Activated T-helper 1 cell treated with anti-CD3 and anti-CD28 coated beads, Interleukin-2, amount 50 U/mL, for 16 hours (primary cell): ENCODE measurements at regions not wholly inside any gene's neighbourhood (a gene's known extent, or its start where the extent isn't known, plus 50 kb on each side); places are given as distances from the start of the nearest gene placed in this dataset.

ENCODE experiments used
- DNase-seq, 2 donors: peaks; one replicate each; pipeline ENCODE4 v3.0.0-alpha.2; 2020; ENCODE audit warnings: low read depth in 1 of 2, low spot score in 1 of 2

DNA sequence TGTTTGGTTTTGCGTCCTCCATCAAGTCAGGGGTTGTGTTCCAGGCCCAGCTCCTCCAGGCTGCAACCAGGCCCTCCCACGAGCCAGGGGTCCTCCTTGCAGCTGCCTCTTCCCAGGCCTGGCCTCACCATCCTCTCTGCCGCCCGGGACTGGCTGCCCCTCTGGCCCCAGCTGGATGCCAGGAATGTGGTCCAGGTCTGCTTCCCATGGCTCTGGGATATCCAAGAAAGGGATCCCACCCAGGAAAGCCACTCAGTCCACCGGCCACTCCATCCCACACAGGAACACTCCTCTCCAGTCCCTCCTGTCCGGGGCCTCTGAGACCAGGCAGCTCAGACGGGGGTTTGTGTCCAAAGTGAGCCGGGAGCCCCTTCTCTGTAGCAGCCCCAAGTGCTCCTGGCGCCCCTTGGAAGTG, 336.4 kb downstream of the BRD1 start:
- no peak for DNase-seq

DNA sequence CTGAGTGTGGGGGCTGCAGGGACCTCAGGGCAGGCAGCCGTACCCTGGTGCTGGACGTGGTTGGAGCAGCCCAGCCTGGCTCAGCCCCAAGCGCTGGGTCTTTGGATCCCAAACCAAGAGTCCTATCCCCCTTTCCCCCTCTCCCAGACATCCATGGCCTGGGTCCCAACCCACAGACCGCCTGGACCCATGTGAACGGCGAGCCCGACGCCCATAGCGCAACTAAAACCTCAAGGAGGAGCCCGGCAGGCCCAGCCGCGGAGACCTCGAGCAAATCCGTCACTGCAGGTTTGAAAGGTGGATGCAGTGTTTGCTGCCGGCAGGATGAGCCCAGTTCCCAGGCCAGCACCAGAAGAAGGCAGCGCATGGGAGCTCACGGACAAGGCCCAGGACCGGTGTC, 337.0 kb downstream of the BRD1 start:
- DNase-seq, result no peak

DNA sequence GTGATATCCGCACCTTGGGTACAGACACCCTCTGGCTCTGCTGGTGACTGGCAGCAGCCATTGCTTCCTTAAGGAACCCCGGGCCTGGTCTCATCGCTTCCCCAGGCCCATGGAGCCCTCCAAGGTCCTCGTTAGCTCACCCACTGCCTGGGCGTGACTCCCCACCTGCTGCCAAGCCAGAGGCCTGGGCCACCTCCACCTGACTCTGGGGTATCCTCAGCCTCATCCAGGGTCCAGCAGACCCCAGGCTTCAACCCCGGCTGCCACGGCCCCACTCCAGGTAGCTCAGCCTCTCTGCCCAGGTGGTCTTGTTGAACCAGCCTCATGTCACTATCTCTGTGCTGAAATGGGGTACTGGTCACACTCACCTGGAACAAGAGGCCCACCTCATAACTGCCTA, 337.9 kb downstream of the BRD1 start:
- no peak for DNase-seq

DNA sequence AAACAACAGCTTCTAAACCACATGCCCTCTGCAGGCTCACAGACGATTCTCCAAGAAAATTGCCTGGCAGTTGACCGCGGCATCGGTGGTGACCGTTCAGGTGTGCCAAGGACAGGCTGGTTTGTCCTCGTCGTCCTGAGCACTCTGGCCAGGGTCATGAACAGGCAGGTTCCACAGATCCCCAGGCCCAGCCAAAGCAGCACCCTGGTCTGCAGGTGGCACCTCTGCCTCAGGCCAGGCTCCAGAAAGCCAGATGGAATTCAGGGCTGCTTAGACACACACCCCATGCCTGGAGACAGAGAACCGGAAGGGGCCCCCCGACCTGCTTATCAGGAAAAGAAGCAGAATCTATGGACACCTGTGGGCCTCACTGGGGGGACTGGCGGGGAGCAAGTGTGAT, 338.7 kb downstream of the BRD1 start:
- no peak for DNase-seq

DNA sequence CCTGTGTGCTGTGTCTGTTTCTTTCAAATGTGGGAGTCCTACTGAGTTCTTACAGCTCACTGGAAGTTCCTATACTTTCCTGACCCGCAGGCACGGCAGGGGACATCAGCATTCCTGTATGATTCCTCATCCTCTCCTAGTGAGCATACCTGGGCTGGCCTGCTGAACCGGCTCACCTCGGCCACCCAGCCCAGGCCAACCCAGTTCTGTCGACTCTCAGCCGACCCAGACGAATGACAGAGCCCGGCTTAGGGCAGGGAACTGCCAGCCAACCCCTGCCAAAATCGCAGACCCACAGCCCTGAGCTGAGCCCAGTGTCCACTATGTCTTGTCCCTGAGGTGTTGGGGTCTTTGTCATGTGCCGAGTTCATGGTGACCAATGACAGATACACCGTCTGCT, 339.7 kb downstream of the BRD1 start:
- DNase-seq, result no peak

DNA sequence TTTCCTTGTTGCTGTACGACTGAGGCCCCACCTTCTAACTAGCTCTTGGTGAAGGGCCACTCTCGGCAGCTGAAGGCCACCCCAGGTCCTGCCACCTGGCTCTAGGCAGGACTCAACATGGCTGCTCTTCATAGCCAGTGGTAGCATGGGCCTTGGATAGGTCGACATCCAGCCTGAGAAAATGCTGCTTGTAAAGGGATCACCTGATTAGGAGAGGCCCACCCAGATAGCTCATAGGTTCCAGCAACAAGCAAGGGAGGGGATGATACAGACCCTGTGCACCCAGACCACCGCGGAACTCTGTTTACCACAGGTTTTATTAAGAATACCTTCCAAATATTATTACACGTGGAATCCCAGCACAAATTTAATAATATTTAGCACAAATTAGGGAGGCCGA, 341.4 kb downstream of the BRD1 start:
- DNase-seq, result no peak

DNA sequence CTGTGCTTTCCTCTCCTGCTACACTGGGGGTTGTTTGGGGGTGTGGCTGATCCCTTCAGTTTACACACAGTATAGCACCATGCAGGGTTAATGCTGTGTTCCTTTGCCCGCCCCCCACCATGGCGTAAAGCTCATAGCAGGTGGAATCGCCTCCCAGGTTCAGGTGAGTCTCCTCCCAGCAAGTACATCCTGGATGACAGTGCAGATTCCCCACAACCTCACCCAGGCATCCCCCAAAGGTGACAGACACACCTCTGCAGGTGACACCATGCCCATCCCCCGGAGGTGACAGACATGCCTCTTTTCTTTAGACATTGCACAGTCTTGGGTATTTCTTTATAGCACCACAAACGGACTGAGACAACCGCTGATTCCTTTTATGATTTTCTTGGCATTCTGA, 343.7 kb downstream of the BRD1 start:
- no peak for DNase-seq

DNA sequence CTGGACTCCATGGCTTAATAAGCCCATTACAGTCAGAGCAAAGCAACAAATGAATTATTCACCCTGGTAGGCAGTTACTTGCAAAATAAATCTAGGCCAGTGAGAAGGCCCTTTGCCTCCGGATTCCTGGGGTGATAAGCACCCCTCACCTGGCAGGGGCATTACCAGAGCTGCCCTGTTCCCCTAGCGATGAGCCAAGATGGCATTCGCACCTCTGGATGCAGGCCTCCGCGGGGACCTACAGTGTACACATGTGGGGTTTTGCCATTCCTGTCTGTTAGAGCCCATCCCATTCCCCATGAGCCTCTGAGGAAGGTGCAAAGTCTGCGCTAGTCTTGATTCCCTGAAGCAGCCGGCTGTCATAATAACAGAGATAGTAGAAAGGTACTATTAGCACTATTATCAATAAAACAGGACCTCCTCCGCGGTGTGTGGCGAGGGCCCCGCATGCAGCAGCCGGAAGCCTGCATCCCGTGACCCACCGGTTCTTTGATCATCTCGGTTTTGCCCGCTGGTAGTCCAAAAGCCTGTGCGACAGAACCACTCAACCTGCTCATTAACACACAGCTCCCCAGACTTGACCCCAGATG, 344.3 kb downstream of the BRD1 start:
- DNase-seq, result no peak

DNA sequence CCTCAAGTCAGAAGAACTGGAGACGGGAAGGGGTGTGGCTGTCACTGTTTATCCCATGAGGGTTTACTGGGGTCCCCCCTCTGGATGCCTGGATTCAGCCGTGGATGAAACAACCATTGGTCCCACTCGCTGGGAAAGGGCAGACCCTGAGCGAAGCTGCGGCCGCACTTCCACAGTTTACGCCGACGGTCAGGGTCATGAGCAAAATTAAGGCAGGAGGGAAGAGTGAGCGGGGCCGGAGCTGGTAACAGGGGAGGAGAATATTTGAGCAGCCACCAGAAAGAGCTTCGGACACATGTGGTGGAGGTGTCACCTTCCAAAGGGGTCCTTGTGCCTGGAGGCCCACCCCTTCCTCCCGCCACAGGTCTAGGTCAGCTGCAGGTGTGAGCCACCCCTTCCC, 344.9 kb downstream of the BRD1 start:
- DNase-seq, result no peak

DNA sequence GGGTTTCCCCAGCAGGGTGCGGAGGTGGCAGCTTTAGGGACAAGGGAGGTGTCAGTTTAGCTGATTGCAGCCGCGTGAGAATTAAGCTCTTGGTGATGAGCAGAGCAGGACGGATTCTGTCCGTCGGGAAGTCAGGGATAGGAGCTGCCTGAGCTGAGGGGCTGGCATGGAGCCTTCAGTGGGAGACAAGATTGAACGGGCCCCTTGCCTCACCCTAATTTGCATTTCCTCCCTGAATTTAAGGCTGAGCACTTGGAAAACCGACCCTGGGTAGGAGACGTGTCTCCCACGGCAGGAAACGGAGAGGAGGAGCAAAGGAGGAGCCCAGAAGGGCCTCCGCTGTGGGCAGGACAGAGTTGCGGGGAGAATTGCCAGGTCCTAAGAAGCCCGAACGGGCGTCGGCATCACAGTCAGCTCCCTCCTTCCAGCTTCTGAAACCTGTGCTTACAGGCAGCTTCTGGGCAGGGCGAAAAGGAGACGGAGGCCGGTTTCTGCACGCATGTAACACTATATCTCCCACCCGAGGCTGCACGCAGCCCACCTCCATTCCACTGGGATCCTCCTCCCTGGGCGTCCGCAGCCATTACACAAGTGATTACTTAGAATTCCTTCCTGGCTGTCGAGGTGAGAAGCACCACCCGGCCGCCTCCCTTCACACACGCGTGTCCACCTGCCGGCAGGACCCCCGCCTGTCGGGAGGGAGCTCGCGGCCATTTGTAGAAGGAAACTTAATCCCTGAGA, 345.8 kb downstream of the BRD1 start:
- DNase-seq, result no peak

DNA sequence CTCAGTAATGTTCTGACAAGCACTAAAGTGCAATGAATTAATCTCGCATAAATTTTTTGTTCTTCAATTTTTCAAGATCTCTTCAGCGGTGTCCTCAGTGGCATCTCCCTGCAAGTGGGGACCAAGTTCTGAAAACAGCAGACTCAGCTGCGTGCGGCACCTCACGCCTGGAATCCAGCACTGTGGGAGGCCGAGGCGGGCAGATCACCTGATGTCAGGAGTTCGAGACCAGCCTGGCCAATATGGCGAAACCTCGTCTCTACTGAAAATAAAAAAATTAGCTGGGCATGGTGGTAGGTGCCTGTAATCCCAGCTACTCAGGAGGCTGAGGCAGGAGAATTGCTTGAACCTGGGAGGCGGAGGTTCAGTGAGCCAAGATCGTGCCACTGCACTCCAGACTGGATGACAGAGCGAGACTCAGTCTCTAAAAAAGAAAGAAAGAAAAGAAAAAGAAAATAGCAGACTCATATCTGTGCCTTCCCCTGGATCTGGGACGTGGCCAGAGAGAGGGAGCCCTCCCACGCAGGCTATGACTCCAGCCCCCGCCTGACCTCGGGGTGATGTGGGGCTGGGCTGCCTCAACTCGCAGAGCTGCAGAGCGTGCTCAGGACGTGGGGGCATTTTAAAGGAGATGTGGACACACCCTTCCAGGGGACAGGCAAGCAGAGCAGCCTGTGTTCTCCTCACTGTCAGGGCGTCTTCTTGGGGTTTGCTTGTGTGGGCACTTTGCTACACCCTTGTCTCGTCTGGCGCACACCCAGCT, 346.6 kb downstream of the BRD1 start:
- DNase-seq, result no peak

DNA sequence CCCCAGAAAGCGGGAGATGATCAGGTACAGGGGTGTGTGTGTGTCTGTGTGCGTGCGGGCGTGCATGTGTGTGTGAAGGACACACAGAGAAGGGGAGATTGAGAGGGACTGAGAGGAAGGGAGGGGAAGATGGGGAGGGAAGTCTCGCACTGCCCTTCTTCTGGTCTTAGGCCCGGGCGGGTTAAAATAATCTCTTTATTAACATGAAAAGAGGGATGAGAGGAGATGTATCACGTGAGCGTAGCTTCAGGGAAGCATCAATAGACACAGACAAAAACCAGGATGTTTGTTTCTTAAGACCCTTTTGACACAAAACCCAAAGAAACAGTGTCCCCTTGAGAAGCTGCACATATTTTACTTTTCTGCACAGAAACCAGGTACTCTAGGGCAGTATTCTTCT, 347.3 kb downstream of the BRD1 start:
- DNase-seq, result no peak

DNA sequence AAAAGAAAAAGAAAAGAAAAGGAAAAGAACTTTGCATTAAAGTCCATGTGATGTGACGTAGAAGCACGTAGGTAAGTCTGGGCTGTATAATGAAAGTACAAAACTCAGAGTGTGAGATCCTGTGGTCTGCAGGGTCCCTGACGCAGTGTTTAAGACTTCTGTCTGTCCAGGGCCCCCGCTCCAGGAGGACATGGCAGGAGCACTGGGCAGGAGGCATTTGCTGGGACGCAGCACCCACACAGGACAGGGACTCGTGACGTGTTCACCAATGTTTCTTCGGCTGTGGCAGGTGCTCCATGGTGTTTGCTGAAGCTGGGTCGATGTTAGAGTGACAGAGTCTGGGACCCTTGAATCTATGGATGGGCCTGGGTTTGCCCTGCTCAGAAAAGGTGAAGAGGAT, 348.1 kb downstream of the BRD1 start:
- no peak for DNase-seq

DNA sequence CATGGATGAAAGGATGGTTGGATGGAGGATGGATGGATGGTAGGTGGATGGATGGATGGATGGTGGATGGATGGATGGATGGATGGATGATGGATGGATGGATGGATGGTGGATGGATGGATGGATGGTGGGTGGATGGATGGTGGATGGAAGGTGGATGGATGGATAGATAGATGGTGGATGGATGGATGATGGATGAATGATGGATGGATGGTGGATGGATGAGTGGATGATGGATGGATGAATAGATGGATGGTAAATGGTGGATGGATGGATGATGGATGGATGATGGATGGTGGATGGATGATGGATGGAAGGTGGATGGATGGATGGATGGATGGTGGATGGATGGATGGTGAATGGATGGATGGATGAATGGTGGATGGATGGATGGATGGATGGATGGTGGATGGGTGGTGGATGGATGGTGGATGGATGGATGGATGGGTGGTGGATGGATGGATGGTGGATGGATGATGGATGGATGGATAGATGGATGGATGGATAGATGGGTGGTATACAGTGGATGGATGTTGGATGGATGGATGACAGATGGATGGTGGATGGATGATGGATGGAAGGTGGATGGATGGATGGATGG, 350.8 kb downstream of the BRD1 start:
- DNase-seq, result no peak

DNA sequence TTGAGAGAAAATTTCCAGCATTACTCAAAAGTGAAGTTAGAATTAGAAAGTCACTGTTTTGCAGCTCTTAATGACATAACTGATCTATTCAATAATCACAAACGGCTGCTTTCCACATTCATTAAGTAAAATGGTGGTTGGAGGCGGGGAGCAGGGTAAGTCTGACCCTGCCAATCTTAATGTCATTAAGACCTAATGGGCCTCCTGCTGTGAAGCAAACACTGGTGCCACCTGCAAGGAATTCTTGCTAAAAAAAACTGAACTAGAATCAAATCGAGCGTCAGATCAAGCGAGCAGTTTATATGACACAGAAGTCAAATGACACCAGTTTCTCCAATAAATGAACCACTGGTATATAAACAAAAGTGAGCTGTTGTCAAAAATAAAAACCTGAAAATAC, 351.5 kb downstream of the BRD1 start:
- no peak for DNase-seq

DNA sequence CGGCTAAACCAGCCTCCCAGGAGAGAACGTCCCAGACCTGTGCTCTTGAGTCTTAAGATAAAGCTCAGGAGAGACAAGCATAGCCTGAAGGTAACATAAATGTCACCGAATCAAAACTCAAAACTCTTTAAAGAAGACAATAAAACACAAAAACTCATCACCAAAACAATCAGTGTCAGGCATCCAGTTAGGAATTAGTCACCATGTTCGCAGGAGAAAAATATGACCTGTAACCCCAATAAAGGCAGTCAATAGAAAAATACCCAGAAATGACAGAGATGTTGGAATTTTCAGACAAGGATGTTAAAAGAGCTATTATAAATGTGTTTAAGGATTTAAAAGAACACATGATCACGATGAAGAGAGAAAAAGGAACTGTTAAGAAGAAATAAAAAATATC, 352.4 kb downstream of the BRD1 start:
- DNase-seq, result no peak

DNA sequence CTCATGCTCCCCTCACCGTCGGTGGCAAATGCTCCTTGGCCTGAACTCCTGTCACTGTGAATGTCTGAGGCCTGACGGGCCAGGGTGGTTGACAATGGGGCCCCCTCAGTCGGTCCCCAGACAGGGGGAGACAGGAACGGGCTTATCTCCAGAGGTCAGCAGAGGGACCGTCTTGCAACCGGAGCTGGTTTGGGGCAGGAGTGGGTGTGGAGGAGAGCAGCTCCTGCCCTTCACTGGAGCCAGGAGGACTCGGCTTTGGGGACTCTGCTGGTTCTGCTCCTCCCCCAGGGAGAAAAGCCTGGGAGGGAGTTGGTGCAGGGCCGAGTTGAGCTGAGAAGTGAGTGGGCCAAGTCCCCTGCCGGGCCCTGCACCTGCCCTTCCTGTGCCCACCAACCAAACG, 354.4 kb downstream of the BRD1 start:
- DNase-seq, result no peak

DNA sequence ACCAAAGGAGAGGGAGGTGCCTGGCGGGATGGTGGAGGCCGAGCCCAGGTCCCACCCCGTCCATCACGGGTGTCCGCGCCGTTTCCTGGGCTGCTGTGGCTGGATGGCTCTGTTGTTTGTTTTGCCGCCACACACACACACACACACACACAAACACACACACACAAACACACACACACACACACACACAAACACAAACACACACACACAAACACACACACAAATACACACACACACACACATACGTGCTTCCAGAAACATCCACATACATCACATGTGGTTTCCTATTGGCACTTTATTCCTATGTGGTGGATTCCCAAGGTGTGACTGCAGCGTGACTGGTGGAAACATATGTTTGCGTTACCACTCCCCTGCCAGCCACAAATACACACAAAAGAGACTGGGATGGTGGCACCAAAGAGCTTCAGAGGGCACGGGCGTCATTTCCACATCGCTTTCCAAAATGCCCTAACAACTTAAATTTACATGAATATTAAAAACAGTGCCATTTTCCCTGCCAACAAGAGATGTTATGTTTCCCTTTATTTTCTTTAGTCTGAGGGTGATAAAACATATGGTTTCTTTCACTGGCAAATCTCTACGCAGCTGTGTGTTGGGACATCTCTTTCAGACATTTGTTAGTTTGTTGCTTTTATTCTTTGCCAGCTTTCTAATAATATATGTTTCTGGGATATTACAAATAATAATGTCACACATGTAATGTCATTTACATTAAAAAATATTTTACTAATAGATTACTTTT, 356.8 kb downstream of the BRD1 start:
- no peak for DNase-seq

DNA sequence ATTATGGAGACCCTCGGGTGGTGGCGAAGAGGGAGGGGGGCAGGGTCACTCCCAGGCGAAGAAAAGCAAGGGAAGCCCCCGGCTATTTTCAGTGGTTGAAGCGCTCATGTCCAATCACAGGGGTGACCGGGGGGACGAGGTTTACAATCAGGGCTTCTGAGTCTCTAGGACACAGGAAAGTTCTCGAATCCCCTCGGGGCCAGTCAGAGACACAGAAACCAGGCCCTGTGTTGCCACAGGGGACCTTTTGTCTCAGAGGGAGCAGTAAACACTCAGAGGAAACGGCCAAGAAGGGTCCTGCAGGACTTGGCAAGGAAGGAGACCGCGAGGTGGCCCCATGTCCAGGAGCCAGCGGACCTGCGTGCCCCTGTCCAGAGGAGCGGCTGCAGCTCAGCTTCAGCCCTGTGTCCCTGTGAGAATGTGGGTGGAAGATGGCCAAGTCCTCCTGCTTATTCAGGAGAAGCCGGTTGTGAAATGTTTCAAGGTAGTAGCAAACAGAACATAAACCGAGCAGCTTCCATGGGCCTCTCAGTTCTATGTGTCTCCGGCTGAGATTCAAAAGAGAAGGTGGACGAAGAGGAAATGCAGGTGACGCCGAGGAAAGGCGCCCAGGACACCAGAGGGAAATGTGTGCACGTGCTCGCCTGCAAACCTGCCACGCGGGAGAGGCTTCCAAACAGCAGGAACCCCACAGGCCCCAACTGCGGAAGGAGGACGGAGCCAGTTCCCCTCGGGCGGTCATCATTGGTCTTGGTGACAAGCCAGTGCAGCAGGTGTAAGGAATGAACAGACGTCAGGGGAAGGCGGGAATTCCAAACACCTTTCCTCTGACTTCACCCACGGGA, 357.6 kb downstream of the BRD1 start:
- no peak for DNase-seq

DNA sequence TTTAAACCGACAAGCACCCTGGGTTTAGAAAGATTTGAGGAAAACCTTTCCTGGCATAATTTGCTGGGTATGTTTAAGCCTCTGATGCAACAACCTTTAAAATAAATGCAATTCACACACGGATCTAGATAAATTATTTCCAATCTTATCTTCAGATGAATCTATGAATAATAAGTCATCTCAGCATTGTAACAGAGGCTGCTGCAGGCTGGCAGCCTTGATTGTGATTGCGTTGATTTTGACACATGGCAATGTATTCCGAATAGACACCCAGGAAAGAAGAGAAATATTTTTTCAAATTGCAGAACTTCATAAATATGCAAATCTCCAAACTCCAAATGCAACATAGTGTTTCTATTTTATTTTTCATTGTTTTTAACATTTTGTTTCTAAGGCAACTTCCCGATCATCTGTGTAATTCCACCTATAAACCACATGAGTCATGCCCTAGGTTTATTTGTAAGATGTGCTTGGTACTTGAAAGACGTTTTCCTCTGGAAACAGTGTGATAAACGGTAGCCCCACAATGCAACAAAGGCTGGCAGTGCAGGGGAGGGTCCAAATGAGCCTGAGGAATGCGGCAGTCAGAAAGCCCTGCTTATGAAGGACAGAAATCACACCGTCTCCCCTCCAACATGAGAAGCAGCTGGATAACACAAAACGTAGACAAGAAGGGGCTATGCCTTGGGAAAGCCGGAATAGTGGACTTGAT, 359.0 kb downstream of the BRD1 start:
- DNase-seq, result no peak
